K562 (cell line): ENCODE measurements at regions not wholly inside any gene's neighbourhood (a gene's known extent, or its start where the extent isn't known, plus 50 kb on each side); places are given as distances from the start of the nearest gene placed in this dataset.

Source experiments
- ARID1B ChIP-seq: fragments of 450-650 bp; IDR thresholded peaks from 2 replicates; pipeline ENCODE4 v1.6.1; 2016; ENCODE audit warnings: antibody characterized with exemption, mild to moderate bottlenecking, inconsistent platforms
- ARID3A ChIP-seq: IDR thresholded peaks from 2 replicates; pipeline ENCODE4 v1.6.1; 2012; ENCODE audit warnings: low read depth, low read length, improper control_type of control experiment, borderline replicate concordance
- HMGXB4 ChIP-seq: sonication (generic); formaldehyde crosslinking; IDR thresholded peaks from 2 replicates; pipeline ENCODE4 v1.8.1; 2023; ENCODE audit warnings: mild to moderate bottlenecking, missing genetic modification reagents
- MECOM ChIP-seq: fragments of 250-450 bp; sonication (Bioruptor Pico); IDR thresholded peaks from 2 replicates; pipeline ENCODE4 v1.8.0; 2022; ENCODE audit warnings: inconsistent platforms
- RFX5 ChIP-seq: IDR thresholded peaks from 2 replicates; pipeline ENCODE4 v1.6.1; 2011; ENCODE audit warnings: low read depth, mild to moderate bottlenecking, improper control_type of control experiment, low read length
- SMAD4 ChIP-seq: fragments of 250-450 bp; sonication (Bioruptor Pico); conservative IDR thresholded peaks from 2 replicates; pipeline ENCODE4 v1.8.0; 2021; ENCODE audit warnings: inconsistent platforms, mild to moderate bottlenecking, moderate library complexity
- SOX6 ChIP-seq: fragments of 450-650 bp; IDR thresholded peaks from 2 replicates; pipeline ENCODE4 v1.6.1; 2014; ENCODE audit warnings: mild to moderate bottlenecking
- ZMIZ1 ChIP-seq, 2 experiments: fragments of 150-350 bp in 1 of 2; IDR thresholded peaks; 2 replicates each; pipeline ENCODE4 v1.6.1; 2012 to 2016; ENCODE audit warnings: low read depth in 2 of 2, low read length in 2 of 2, mild to moderate bottlenecking in 1 of 2, moderate library complexity in 1 of 2
- ZNF232 ChIP-seq: sonication (generic); formaldehyde crosslinking; IDR thresholded peaks from 2 replicates; pipeline ENCODE4 v1.8.0; 2022; ENCODE audit warnings: mild to moderate bottlenecking, missing genetic modification reagents
- ZNF347 ChIP-seq: fragments of 450-650 bp; formaldehyde crosslinking; IDR thresholded peaks from 2 replicates; pipeline ENCODE4 v1.4.0; 2020; ENCODE audit warnings: low read depth, mild to moderate bottlenecking, moderate library complexity
- ZNF79 ChIP-seq: fragments of 250-450 bp; sonication (Bioruptor Pico); IDR thresholded peaks from 2 replicates; pipeline ENCODE4 v1.4.0; 2020; ENCODE audit warnings: low read depth, mild to moderate bottlenecking, moderate library complexity
- TF ChIP-seq, protein P1 (sequence below): fragments of 250-450 bp; sonication (Bioruptor Pico); IDR thresholded peaks from 2 replicates; pipeline ENCODE4 v1.8.0; 2021; ENCODE audit warnings: mild to moderate bottlenecking, moderate library complexity
- TF ChIP-seq, protein P2 (sequence below): sonication (generic); formaldehyde crosslinking; IDR thresholded peaks from 2 replicates; pipeline ENCODE4 v1.8.1; 2023; ENCODE audit warnings: mild to moderate bottlenecking, missing genetic modification reagents
- TF ChIP-seq, protein P3 (sequence below): fragments of 450-650 bp; IDR thresholded peaks from 2 replicates; pipeline ENCODE4 v1.6.1; 2014; ENCODE audit warnings: low read depth, mild to moderate bottlenecking, moderate library complexity, borderline replicate concordance

- TF ChIP-seq, protein P1, sequence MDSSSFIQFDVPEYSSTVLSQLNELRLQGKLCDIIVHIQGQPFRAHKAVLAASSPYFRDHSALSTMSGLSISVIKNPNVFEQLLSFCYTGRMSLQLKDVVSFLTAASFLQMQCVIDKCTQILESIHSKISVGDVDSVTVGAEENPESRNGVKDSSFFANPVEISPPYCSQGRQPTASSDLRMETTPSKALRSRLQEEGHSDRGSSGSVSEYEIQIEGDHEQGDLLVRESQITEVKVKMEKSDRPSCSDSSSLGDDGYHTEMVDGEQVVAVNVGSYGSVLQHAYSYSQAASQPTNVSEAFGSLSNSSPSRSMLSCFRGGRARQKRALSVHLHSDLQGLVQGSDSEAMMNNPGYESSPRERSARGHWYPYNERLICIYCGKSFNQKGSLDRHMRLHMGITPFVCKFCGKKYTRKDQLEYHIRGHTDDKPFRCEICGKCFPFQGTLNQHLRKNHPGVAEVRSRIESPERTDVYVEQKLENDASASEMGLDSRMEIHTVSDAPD (CRISPR knock-in tag), result no peak
- TF ChIP-seq, protein P2, sequence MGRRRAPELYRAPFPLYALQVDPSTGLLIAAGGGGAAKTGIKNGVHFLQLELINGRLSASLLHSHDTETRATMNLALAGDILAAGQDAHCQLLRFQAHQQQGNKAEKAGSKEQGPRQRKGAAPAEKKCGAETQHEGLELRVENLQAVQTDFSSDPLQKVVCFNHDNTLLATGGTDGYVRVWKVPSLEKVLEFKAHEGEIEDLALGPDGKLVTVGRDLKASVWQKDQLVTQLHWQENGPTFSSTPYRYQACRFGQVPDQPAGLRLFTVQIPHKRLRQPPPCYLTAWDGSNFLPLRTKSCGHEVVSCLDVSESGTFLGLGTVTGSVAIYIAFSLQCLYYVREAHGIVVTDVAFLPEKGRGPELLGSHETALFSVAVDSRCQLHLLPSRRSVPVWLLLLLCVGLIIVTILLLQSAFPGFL (CRISPR knock-in tag), result no peak
- TF ChIP-seq ARID1B, result peak; percentile 48
- no peak for TF ChIP-seq RFX5
- TF ChIP-seq HMGXB4 (CRISPR knock-in tag), result no peak
- TF ChIP-seq ZNF347, result no peak
- TF ChIP-seq, protein P3, sequence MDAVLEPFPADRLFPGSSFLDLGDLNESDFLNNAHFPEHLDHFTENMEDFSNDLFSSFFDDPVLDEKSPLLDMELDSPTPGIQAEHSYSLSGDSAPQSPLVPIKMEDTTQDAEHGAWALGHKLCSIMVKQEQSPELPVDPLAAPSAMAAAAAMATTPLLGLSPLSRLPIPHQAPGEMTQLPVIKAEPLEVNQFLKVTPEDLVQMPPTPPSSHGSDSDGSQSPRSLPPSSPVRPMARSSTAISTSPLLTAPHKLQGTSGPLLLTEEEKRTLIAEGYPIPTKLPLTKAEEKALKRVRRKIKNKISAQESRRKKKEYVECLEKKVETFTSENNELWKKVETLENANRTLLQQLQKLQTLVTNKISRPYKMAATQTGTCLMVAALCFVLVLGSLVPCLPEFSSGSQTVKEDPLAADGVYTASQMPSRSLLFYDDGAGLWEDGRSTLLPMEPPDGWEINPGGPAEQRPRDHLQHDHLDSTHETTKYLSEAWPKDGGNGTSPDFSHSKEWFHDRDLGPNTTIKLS, result no peak
- no peak for TF ChIP-seq ARID3A
- no peak for TF ChIP-seq ZNF232 (CRISPR knock-in tag)
- no peak for TF ChIP-seq ZMIZ1 (IDR thresholded peaks at IDR 0.05; ENCODE audit: low read depth in 2 of 2, low read length in 2 of 2)
- peak; percentile 78 for TF ChIP-seq SMAD4 (CRISPR knock-in tag)
- TF ChIP-seq SOX6, result peak; percentile 37; the same call in 1 of the 2 replicates
- TF ChIP-seq MECOM, result 0 out of 2 replicates have a peak, but pooled peaks have one; percentile 13
- TF ChIP-seq ZNF79 (CRISPR knock-in tag), result no peak
Observed at GRCh38 chr1:65505547-65506300, 85.3 kb downstream of the LEPR start (continued).
